ENCODE measurements at regions not wholly inside any gene's neighbourhood (a gene's known extent, or its start where the extent isn't known, plus 50 kb on each side); places are given as distances from the start of the nearest gene placed in this dataset.

DNA sequence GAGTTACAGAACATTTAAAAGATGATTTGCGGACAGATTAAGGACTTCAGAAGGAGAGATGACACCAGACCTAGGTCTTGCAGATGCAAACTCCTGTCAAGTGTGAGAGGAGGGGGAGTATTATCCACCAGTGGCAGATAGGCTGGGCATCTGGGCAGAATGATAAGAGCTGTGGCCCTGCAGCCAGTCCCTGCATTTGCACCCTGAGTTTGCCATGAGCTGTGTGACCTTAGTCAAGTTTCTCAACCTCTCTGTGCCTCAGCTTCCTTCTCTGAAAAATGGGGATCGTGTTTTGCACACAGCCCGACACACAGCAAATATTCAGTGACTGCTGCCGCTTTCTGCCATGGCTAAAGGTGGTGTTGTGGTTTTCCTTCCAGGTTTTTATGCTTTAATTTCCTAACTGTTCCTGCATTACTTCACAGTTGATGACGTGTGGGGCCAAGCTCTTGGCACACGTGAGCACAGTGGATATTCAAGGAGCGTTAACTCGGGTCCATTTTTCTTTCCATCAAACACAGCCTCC lies 516.2 kb downstream of the CDH26 start:
- TF ChIP-seq, protein P1, sequence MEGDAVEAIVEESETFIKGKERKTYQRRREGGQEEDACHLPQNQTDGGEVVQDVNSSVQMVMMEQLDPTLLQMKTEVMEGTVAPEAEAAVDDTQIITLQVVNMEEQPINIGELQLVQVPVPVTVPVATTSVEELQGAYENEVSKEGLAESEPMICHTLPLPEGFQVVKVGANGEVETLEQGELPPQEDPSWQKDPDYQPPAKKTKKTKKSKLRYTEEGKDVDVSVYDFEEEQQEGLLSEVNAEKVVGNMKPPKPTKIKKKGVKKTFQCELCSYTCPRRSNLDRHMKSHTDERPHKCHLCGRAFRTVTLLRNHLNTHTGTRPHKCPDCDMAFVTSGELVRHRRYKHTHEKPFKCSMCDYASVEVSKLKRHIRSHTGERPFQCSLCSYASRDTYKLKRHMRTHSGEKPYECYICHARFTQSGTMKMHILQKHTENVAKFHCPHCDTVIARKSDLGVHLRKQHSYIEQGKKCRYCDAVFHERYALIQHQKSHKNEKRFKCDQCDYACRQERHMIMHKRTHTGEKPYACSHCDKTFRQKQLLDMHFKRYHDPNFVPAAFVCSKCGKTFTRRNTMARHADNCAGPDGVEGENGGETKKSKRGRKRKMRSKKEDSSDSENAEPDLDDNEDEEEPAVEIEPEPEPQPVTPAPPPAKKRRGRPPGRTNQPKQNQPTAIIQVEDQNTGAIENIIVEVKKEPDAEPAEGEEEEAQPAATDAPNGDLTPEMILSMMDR (conservative IDR thresholded peaks at IDR 0.05; ENCODE audit: low read depth, low read length) = no peak
- TF ChIP-seq EZH2 (IDR thresholded peaks at IDR 0.05; ENCODE audit: low read length, unreplicated experiment) = no peak
